ENCODE measurements at regions not wholly inside any gene's neighbourhood (a gene's known extent, or its start where the extent isn't known, plus 50 kb on each side); places are given as distances from the start of the nearest gene placed in this dataset.

DNA sequence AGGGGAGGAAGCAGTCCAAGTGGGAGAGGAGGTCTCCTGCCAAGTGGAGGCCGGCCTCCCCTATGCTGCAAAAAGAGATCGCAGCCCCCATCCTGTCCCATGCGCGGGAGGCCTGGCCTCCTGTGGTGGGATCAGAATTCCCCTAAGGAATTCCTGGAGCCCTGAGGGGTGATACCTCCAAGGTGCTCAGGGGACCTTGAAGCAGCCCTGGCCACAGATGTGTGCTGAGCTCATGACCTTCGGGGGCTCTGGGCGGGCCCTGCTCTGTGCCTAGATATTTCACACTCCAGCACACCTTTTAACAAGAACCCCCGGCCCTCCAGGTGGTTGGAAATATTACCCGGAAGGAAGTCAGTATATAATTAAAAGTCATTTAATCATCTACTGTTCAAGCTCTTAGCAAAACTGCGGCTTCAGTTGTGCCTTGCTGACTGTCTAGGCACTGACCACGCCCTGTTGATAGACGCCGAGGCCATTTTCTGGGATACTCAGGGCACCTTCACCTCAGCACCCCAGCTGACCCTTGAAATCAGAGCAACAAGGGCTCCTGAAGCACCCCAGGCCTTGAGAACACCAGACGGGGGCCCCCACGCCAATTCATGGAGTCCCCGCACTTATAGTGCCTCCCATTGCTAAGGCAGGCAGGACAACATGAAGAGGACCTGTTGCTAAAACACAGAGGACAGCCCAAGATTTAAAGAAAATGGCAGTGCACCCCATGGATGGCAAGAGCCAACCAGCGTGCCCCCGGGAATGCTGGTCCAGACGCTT, 119.1 kb downstream of the NDUFA10 start:
- Histone ChIP-seq H3K9me3 (replicated peaks) (no peaks in the 10 kb centered on the region), H3K36me3 (no peaks in the 10 kb centered on the region), H3K27ac (no peak overlapping the region), H3K4me3 (no peak overlapping the region), H3K4me1 (no peaks in the 10 kb centered on the region), H3K27me3 (no peaks in the 10 kb centered on the region)
- no peak for DNase-seq

DNA sequence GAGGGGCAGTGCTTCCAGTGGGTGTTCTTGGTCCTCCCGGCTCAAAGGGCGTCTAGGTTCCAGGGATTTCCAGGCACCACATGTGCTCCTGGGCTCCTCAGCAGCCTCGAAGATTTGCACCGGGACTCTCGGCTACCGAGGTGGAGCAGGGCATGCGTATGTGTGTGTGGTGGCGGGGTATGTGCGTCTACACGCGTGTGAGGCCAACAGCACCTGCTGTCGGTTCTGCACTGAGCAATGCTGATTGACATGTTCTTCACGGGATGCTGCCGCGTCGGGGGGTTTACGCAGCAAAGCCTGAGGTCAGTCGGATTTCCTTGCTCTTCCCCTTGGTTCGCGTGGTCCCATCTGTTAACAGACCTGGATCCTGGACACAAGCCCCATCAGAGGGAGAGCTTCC, 119.8 kb downstream of the NDUFA10 start:
- Histone ChIP-seq H3K27ac (no peak overlapping the region), H3K4me3 (no peak overlapping the region), H3K36me3 (no peaks in the 10 kb centered on the region), H3K9me3 (replicated peaks) (no peaks in the 10 kb centered on the region), H3K4me1 (no peaks in the 10 kb centered on the region), H3K27me3 (no peaks in the 10 kb centered on the region)
- DNase-seq, result no peak

DNA sequence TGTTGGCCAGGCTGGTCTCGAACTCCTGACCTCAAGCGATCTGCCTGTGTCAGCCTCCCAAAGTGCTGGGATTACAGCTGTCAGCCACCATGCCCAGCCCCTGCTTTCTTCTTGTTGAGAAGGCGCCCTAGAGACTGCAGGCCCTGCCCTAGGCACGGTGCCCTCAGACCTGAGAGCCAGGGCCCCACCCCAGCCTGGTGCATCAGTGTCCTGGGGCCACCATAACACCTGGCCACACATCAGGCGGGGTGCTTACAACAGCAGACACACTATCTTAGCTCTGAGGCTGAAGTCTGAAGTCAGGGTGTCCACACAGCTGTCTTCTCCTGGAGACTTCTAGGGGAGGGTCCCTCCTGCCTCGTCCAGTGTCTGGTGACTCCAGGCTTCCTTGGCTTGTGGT, 120.6 kb downstream of the NDUFA10 start:
- no peaks in the 10 kb centered on the region for H3K27me3 ChIP-seq
- DNase-seq, result no peak
- H3K4me3 ChIP-seq, result no peak overlapping the region
- no peaks in the 10 kb centered on the region for H3K36me3 ChIP-seq
- no peaks in the 10 kb centered on the region for H3K9me3 ChIP-seq (replicated peaks)
- H3K4me1 ChIP-seq, result no peaks in the 10 kb centered on the region
- H3K27ac ChIP-seq, result no peak overlapping the region

DNA sequence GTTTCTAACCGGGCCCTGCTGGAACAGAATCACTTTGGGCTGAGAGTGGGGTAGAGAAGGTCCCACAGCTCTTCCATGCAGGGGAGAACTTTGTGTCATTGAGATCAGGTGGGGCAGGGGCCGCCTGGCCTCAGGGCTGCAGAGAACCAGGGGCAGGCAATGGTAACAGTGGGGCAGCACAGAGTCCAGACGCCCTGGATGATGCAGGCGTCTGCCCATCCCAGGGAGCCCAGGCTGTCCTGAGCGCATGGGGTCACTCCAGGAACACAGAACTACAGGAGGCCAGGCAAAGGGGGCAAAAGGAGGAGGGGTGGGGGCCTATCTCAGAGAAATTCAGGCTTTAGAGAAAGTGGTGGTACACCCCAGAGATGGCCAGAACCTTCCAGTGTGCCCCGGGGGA, 121.3 kb downstream of the NDUFA10 start:
- DNase-seq, result no peak
- Histone ChIP-seq H3K27me3 (no peaks in the 10 kb centered on the region), H3K9me3 (replicated peaks) (no peaks in the 10 kb centered on the region), H3K36me3 (no peaks in the 10 kb centered on the region), H3K4me3 (no peak overlapping the region), H3K27ac (no peak overlapping the region), H3K4me1 (no peaks in the 10 kb centered on the region)

DNA sequence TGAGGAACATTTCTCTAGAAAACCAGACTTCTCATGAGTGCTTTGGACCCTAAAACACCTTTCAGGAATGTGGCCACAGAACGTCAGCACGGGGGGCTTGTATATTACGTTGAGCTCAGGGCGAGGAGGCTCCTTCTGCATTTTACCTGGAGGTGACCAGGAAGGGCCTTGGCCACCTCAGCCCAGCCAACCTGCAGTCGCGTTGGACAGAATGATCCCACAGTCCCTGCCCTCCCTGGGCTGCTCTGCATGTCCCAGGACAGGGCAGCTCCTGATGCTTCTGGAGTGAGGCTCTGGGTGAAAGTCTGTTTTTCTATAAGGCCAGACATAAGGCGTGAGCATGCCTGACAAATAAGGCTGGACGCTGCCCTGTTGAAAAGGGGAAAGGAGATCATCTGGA, 121.9 kb downstream of the NDUFA10 start:
- Histone ChIP-seq H3K4me3 (no peak overlapping the region), H3K27me3 (peaks cover 4% of the 10 kb centered on the region; the same call in 1 of the 2 replicates), H3K9me3 (replicated peaks) (no peaks in the 10 kb centered on the region), H3K36me3 (no peaks in the 10 kb centered on the region), H3K27ac (no peak overlapping the region), H3K4me1 (no peaks in the 10 kb centered on the region)
- no peak for DNase-seq

DNA sequence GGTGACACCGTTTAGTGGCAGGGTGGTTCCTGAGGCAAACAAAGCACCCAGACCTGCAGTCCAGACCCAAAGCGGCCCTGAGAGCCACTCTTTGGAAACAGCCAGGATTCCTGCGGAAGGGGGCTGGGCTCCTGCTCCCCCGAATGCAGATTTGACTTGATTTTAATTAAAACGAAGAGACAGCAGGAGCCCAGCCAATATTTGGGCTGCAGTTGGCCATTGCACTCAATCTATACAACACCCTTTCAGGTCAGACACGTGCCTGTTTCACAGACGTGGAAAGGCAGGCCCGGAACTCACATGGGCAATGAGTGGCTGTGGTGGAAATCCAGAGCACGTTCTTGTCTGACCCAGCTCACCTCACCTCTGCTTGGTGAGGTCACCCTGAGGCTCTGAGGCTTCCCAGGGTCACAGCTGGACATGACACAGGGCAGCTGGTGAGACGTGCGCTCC, 122.4 kb downstream of the NDUFA10 start:
- H3K36me3 ChIP-seq, result no peaks in the 10 kb centered on the region
- no peak overlapping the region for H3K4me3 ChIP-seq
- peaks cover 8% of the 10 kb centered on the region; the same call in 1 of the 2 replicates for H3K27me3 ChIP-seq
- H3K27ac ChIP-seq, result no peak overlapping the region
- DNase-seq, result no peak
- H3K4me1 ChIP-seq, result no peaks in the 10 kb centered on the region
- H3K9me3 ChIP-seq (replicated peaks), result no peaks in the 10 kb centered on the region

DNA sequence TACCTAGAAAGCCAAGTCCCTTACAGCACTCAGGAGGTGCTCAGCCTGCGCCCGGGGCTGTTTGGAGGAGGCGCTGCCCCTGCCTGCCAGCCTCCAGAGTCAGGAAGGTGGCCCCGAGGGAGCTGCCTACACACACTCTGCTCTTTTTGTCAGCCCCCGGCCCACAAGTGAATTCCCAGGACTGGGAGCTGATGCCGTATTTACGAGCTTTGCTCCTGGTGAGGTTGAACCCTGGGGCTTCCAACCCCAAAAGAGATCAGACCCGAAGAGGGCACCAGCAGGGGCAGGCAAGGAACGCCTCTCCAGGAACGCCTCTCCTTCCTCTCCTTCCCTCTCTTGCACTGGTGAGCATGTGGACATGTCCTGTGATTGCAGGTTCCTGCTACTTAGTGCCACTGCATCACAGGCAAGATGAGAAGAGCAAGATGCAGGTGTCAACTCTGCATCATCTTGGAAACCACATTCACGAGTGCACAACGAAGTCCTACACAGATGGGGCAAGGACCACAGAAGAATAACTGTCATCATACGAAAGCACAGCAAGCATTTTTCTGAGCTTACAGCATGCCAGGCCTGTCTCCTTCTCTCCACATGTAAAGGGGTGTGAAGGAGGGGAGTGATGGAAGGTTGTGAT, 126.7 kb downstream of the NDUFA10 start:
- Histone ChIP-seq H3K4me1 (no peaks in the 10 kb centered on the region), H3K9me3 (replicated peaks) (no peaks in the 10 kb centered on the region), H3K27me3 (peaks cover 16% of the 10 kb centered on the region; the same call in 1 of the 2 replicates), H3K36me3 (no peaks in the 10 kb centered on the region), H3K27ac (no peak overlapping the region), H3K4me3 (no peak overlapping the region)
- DNase-seq, result no peak

DNA sequence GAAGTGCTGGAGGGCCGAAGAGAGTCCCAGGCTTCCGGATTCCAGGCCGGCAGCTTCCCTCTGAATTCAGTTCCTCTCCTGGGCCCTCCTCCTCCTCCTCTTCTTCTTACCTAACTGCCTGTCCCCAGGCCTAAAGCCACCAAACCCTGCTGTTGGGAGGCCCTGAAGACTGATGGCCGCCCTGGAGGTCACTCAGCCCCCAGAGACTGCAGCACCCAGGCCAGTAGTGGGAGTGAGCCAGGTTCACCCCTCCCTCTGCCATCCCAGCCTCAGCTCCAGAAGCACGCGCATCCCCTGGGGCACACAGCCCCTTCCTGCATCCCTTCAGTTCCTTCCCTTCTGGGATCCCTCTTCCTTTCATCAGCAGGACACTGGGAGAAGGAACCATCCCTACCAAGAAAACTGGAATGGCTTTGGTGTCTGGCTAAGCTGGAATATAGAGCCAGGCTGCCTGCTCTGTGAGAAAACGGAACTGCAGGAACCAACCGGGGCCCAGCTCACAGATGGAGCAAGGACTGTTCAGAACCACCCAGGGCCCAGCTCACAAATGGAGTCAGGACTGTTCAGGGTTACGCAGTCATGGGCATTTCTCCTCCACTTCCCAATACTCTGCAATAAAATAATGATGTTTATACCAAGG, 127.4 kb downstream of the NDUFA10 start:
- Histone ChIP-seq H3K4me3 (no peak overlapping the region), H3K9me3 (replicated peaks) (no peaks in the 10 kb centered on the region), H3K27me3 (peaks cover 16% of the 10 kb centered on the region; the same call in 1 of the 2 replicates), H3K27ac (no peak overlapping the region), H3K4me1 (no peaks in the 10 kb centered on the region), H3K36me3 (no peaks in the 10 kb centered on the region)
- DNase-seq, result no peak

DNA sequence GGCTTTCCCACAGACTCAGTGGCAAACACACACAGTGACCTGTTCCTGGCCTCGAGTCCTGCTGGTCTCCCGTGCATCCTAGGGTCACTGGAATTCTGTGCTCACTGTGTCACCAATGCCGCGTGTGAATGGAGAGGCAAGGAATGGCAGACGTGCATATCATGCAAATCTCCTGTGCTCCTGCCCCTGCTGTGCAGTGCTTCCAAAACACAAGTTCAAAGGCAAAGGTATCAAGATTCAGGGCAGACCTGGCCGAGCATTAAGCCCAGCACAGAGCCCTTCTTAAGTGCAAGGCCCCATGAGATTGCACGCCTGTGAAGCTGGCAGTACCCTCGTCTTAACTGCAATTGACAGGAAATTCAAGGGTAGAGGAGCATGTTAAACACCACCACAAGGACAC, 129.1 kb downstream of the NDUFA10 start:
- no peaks in the 10 kb centered on the region for H3K36me3 ChIP-seq

DNA sequence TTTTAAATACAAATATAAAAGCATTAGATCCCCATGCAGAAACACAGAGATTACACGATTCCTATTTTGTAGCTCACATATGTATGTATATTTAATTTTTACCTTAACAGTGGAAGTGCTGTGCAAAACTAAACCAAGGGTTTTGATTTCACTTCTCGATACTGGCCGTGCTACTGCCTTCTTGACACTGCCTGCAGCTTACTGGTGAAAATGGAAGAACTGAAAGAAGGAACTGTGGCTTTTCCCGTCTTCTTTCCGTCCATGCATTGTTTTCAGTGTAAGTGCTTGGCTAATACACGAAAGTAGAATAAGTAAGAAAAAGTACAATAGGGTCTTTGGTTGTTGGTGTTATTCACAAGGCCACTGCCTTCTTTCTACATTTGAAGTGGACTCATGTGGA, 129.5 kb downstream of the NDUFA10 start:
- no peaks in the 10 kb centered on the region for H3K36me3 ChIP-seq
- H3K9me3 ChIP-seq (replicated peaks), result no peaks in the 10 kb centered on the region
- H3K27ac ChIP-seq, result no peak overlapping the region
- no peaks in the 10 kb centered on the region for H3K4me1 ChIP-seq
- no peak overlapping the region for H3K4me3 ChIP-seq
- no peak for DNase-seq
- H3K27me3 ChIP-seq, result peaks cover 16% of the 10 kb centered on the region; the same call in 1 of the 2 replicates

More for the DNA sequence above, 129.1 kb downstream of the NDUFA10 start:
- H3K9me3 ChIP-seq (replicated peaks), result no peaks in the 10 kb centered on the region
- no peak overlapping the region for H3K27ac ChIP-seq
- DNase-seq, result no peak
- H3K4me3 ChIP-seq, result no peak overlapping the region
- no peaks in the 10 kb centered on the region for H3K4me1 ChIP-seq
- peaks cover 16% of the 10 kb centered on the region; the same call in 1 of the 2 replicates for H3K27me3 ChIP-seq

DNA sequence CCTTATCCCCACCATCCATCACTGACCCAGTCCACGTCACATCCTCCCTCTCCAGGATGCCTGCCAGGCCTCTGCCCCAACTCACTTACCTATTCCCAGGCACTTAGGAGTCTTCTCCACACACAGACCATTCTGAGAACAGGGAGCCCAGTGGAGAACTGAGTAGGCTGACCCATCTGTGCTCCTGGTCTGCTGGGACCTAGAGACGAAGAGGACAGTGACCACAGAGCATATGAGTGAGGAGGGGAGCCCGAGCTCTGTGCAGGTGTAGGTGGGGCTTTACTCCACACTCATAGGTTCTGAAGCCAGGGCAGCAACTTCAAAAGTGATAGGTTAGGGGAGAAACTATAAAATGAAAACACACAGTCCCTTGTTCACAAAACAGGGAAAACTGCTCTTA, 130.0 kb downstream of the NDUFA10 start:
- no peak overlapping the region for H3K27ac ChIP-seq
- no peaks in the 10 kb centered on the region for H3K4me1 ChIP-seq
- H3K9me3 ChIP-seq (replicated peaks), result no peaks in the 10 kb centered on the region
- no peak overlapping the region for H3K4me3 ChIP-seq
- no peaks in the 10 kb centered on the region for H3K36me3 ChIP-seq
- H3K27me3 ChIP-seq, result peaks cover 16% of the 10 kb centered on the region; the same call in 1 of the 2 replicates
- DNase-seq, result no peak

DNA sequence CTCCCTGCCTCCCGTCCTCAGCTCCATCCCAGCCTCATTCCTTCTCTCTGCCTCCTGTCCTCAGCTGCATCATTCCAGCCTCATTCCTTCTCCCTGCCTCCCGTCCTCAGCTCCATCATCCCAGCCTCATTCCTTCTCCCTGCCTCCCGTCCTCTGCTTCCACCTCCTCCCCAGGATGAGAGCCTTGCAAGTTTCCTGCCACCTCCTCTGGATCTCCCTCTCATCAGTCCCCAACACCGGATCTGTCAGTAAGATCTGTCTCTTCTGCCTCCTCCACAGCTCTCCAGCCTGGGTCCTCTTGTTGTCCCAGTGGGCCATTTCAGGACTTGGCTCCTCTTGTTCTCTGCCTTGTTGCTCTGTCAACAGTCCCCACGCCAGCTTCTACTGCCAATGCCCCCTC, 130.9 kb downstream of the NDUFA10 start:
- no peak for DNase-seq
- no peaks in the 10 kb centered on the region for H3K9me3 ChIP-seq (replicated peaks)
- H3K27ac ChIP-seq, result no peak overlapping the region
- H3K36me3 ChIP-seq, result no peaks in the 10 kb centered on the region
- H3K4me3 ChIP-seq, result no peak overlapping the region
- H3K4me1 ChIP-seq, result no peaks in the 10 kb centered on the region
- peaks cover 16% of the 10 kb centered on the region; the same call in 1 of the 2 replicates for H3K27me3 ChIP-seq

DNA sequence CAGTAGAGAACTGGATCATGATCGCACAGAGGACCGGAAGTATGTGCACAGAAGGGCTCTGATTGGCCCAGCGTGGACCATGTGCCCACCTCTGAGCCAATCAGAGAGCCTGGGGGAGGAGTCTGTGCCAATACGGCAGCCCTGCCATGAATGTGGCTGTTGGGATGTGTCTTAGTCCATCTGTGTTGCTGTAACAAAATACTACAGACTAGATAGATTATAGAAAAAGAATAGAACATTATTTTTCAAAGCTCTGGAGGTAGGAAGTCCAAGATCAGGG, 132.0 kb downstream of the NDUFA10 start:
- H3K27me3 ChIP-seq, result peaks cover 12% of the 10 kb centered on the region; the same call in 1 of the 2 replicates
- H3K9me3 ChIP-seq (replicated peaks), result no peaks in the 10 kb centered on the region
- no peak overlapping the region for H3K4me3 ChIP-seq
- no peaks in the 10 kb centered on the region for H3K36me3 ChIP-seq
- peak; percentile 20 to 36 for DNase-seq
- no peak overlapping the region for H3K27ac ChIP-seq
- H3K4me1 ChIP-seq, result no peaks in the 10 kb centered on the region

DNA sequence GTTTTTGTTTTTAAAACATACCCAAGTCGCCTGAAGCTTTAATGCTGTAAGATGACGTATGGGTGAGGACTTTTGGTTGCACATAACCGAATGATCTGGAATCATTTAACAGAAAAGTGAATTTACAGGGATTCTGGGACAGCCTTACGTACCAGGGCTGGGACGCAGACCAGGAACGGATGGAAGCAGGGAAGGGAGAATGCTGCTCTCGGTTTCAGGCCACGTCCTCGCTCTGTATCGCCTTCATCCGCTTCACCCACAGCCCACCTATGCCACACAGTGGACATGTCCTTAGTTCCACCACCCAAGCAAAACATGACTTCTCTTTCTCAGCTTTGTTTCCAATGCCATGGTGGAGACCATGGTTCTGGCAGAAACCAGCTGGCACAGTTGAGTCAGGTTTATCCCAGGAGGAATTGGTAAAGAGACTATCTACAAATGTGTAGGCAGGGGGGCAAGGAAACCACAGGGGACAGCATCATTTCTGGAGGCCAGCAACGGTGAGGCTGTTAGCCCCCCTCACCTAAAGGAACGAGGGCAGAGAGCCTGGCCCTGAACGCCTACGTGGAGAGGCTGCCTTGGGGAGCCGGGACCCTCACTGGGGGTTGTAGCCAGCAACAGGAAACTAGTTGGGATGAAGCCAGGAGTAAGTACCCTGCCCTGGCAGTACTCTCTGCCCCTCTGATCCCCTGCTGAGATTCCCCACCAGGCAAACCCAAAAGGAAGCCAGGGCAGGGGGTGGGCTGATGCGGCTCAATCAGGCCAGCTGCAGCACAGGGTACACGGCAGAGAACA, 132.5 kb downstream of the NDUFA10 start:
- H3K27me3 ChIP-seq, result peaks cover 6% of the 10 kb centered on the region; the same call in 1 of the 2 replicates
- H3K9me3 ChIP-seq (replicated peaks), result no peaks in the 10 kb centered on the region
- no peak overlapping the region for H3K4me3 ChIP-seq
- H3K27ac ChIP-seq, result no peak overlapping the region
- DNase-seq, result no peak
- no peaks in the 10 kb centered on the region for H3K4me1 ChIP-seq
- H3K36me3 ChIP-seq, result no peaks in the 10 kb centered on the region

DNA sequence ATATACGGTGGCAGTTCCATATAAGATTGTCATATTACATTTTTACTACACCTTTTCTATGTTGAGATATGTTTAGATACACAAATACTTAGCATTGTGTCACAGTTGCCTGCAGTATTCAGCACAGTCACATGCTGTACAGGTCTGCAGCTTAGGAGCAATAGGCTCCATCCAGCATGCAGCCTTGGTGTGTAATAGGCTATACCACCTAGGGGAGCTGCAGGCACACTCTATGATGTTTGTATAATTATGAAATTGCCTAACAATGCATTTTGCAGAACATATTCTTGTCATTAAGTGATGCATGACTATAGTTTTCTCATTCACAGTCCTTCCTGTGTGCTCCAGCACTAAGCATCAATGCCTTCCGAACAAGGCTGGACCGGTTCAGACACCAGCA, 133.4 kb downstream of the NDUFA10 start:
- DNase-seq, result no peak

More for the DNA sequence above, 133.4 kb downstream of the NDUFA10 start:
- Histone ChIP-seq H3K4me1 (no peaks in the 10 kb centered on the region), H3K27me3 (no peaks in the 10 kb centered on the region), H3K4me3 (no peak overlapping the region), H3K36me3 (no peaks in the 10 kb centered on the region), H3K9me3 (replicated peaks) (no peaks in the 10 kb centered on the region), H3K27ac (no peak overlapping the region)
